ENCODE measurements at regions not wholly inside any gene's neighbourhood (a gene's known extent, or its start where the extent isn't known, plus 50 kb on each side); places are given as distances from the start of the nearest gene placed in this dataset.

- TF ChIP-seq CTCF (conservative IDR thresholded peaks at IDR 0.05; ENCODE audit: low read depth, low read length) (no peak), EZH2 (IDR thresholded peaks at IDR 0.05; ENCODE audit: borderline replicate concordance, low read depth, low read length, poor library complexity, severe bottlenecking) (no peak)
These were observed 116.5 kb downstream of the NUFIP1 start for GRCh38 chr13:44872751-44873150.
